HFFc6 (cell line): ENCODE measurements at regions not wholly inside any gene's neighbourhood (a gene's known extent, or its start where the extent isn't known, plus 50 kb on each side); places are given as distances from the start of the nearest gene placed in this dataset.

Experiments used
- DNase-seq: peaks from one replicate; pipeline ENCODE4 v3.0.0-alpha.2; 2018
- H3K27ac Mint-ChIP-seq: 2 replicates; pipeline ENCODE4 v1.8.0; 2020; ENCODE audit warnings: mild to moderate bottlenecking, mixed read lengths
- H3K27me3 Mint-ChIP-seq: 2 replicates; pipeline ENCODE4 v1.8.0; 2021; ENCODE audit warnings: mild to moderate bottlenecking, moderate library complexity, mixed read lengths; ENCODE audit not compliant: insufficient read depth
- H3K36me3 Mint-ChIP-seq: 2 replicates; pipeline ENCODE4 v1.8.0; 2021; ENCODE audit warnings: low read depth, mixed read lengths
- H3K4me1 Mint-ChIP-seq: 2 replicates; pipeline ENCODE4 v1.8.0; 2020; ENCODE audit warnings: low read depth, mixed read lengths
- H3K4me3 Mint-ChIP-seq: 2 replicates; pipeline ENCODE4 v1.8.0; 2020; ENCODE audit warnings: mild to moderate bottlenecking, moderate library complexity, mixed read lengths
- H3K9me3 Mint-ChIP-seq: 2 replicates; pipeline ENCODE4 v1.8.0; 2020; ENCODE audit warnings: mild to moderate bottlenecking, mixed read lengths
- TF ChIP-seq, protein P1 (sequence below): fragments of 200-600 bp; sonication (generic); IDR thresholded peaks from 2 replicates; pipeline ENCODE4 v1.5.0; 2021; ENCODE audit warnings: antibody characterized with exemption, mild to moderate bottlenecking

- no peak overlapping the region for H3K27ac Mint-ChIP-seq
- H3K27me3 Mint-ChIP-seq: peaks cover 16% of the 10 kb centered on the region
- DNase-seq: no peak
- no peaks in the 10 kb centered on the region for H3K36me3 Mint-ChIP-seq
- no peaks in the 10 kb centered on the region for H3K4me1 Mint-ChIP-seq
- H3K4me3 Mint-ChIP-seq: no peak overlapping the region
- TF ChIP-seq, protein P1, sequence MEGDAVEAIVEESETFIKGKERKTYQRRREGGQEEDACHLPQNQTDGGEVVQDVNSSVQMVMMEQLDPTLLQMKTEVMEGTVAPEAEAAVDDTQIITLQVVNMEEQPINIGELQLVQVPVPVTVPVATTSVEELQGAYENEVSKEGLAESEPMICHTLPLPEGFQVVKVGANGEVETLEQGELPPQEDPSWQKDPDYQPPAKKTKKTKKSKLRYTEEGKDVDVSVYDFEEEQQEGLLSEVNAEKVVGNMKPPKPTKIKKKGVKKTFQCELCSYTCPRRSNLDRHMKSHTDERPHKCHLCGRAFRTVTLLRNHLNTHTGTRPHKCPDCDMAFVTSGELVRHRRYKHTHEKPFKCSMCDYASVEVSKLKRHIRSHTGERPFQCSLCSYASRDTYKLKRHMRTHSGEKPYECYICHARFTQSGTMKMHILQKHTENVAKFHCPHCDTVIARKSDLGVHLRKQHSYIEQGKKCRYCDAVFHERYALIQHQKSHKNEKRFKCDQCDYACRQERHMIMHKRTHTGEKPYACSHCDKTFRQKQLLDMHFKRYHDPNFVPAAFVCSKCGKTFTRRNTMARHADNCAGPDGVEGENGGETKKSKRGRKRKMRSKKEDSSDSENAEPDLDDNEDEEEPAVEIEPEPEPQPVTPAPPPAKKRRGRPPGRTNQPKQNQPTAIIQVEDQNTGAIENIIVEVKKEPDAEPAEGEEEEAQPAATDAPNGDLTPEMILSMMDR: no peak
- no peaks in the 10 kb centered on the region for H3K9me3 Mint-ChIP-seq
Observed at GRCh38 chr15:25605151-25605550, 166.3 kb upstream of the UBE3A start.

- no peak overlapping the region for H3K27ac Mint-ChIP-seq
- peaks cover 8% of the 10 kb centered on the region for H3K27me3 Mint-ChIP-seq
- no peak overlapping the region for H3K4me3 Mint-ChIP-seq
- DNase-seq: peak; percentile 7
- H3K4me1 Mint-ChIP-seq: no peaks in the 10 kb centered on the region
- TF ChIP-seq, protein P1: no peak
- H3K36me3 Mint-ChIP-seq: no peaks in the 10 kb centered on the region
- no peaks in the 10 kb centered on the region for H3K9me3 Mint-ChIP-seq
Observed at GRCh38 chr15:25600751-25601150, 161.9 kb upstream of the UBE3A start.

DNA sequence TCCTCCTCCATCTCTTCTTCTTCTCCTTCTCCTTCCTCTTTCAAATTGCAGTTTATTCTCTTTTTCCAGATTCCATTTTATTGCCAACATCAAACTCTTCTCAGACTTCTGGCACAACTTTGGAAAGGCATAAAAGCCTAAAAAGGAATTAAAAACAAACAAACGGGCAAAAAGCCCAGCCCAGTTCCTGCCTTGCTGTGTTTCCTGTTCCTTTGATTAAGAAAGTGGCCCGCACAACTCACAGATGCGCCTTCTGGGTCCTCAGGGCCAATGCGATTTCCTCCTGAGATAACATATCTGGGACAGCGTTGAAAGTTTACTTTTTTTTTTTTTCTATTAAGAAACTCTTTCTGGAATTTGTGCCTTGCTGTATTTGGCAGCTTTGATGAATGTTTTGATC, 158.7 kb upstream of the UBE3A start:
- Mint-ChIP-seq H3K4me3 (no peak overlapping the region; the same call in 1 of the 2 replicates), H3K36me3 (no peaks in the 10 kb centered on the region), H3K9me3 (no peaks in the 10 kb centered on the region), H3K27ac (no peak overlapping the region), H3K27me3 (peaks cover 5% of the 10 kb centered on the region), H3K4me1 (no peaks in the 10 kb centered on the region)
- DNase-seq: no peak
- TF ChIP-seq, protein P1: no peak

GRCh38 chr15:25596644-25597562, 158.1 kb upstream of the UBE3A start:
- H3K4me1 Mint-ChIP-seq: no peaks in the 10 kb centered on the region
- H3K9me3 Mint-ChIP-seq: no peaks in the 10 kb centered on the region
- no peak overlapping the region for H3K27ac Mint-ChIP-seq
- TF ChIP-seq, protein P1: no peak
- no peak for DNase-seq
- peaks cover 5% of the 10 kb centered on the region for H3K27me3 Mint-ChIP-seq
- H3K4me3 Mint-ChIP-seq: no peak overlapping the region; the same call in 1 of the 2 replicates
- no peaks in the 10 kb centered on the region for H3K36me3 Mint-ChIP-seq

GRCh38 chr15:25587616-25588340, 149.0 kb upstream of the UBE3A start:
- no peak for DNase-seq
- H3K36me3 Mint-ChIP-seq: no peaks in the 10 kb centered on the region
- no peak overlapping the region for H3K27ac Mint-ChIP-seq
- no peaks in the 10 kb centered on the region for H3K9me3 Mint-ChIP-seq
- no peak overlapping the region; the same call in 1 of the 2 replicates for H3K4me3 Mint-ChIP-seq
- H3K4me1 Mint-ChIP-seq: no peaks in the 10 kb centered on the region; the same call in 1 of the 2 replicates
- TF ChIP-seq, protein P1: no peak
- peaks cover 2% of the 10 kb centered on the region; the same call in 1 of the 2 replicates for H3K27me3 Mint-ChIP-seq
